CD4-positive, alpha-beta T cell (primary cell): ENCODE measurements at regions not wholly inside any gene's neighbourhood (a gene's known extent, or its start where the extent isn't known, plus 50 kb on each side); places are given as distances from the start of the nearest gene placed in this dataset.

Source experiments
- ATAC-seq: fragments of 200-7000 bp; cut with Tn5 transposase; one replicate; pipeline ENCODE4 v1.10.0; 2022; ENCODE audit warnings: mild to moderate bottlenecking; ENCODE audit not compliant: poor library complexity
- CTCF ChIA-PET: fragments of 350-600 bp; sonication (Branson Sonifier 250); formaldehyde crosslinking; loops from one replicate; lab custom pipeline; 2021; ENCODE audit warnings: antibody characterized with exemption, inconsistent platforms; lab: Charles Lee
- POLR2A ChIA-PET: fragments of 350-600 bp; sonication (Branson Sonifier 250); formaldehyde crosslinking; loops from one replicate; lab custom pipeline; 2021; ENCODE audit warnings: antibody characterized with exemption, inconsistent platforms; lab: Charles Lee
- DNase-seq, 14 experiments: peaks; one replicate each; pipeline ENCODE4 v3.0.0-alpha.2; 2013 to 2020; ENCODE audit warnings: mixed read lengths in 2 of 14
- H3K27ac ChIP-seq, 2 donors: one replicate each; pipeline versions ENCODE4 v1.5.1 to v1.7.0; 2013; ENCODE audit warnings: low read length in 2 of 2, low read depth in 1 of 2, mild to moderate bottlenecking in 1 of 2
- H3K27me3 ChIP-seq, 2 experiments: 1 replicate in 1 of 2; 2 replicates in 1 of 2; pipeline versions ENCODE4 v1.6.1 to v1.7.0; 2013; ENCODE audit warnings: low read length in 2 of 2, control low read depth in 1 of 2, mild to moderate bottlenecking in 1 of 2, moderate library complexity in 1 of 2; ENCODE audit not compliant: insufficient read depth in 2 of 2, control insufficient read depth in 1 of 2
- H3K36me3 ChIP-seq: one replicate; pipeline ENCODE4 v1.6.1; 2013; ENCODE audit warnings: low read length, control low read depth; ENCODE audit not compliant: insufficient read depth
- H3K4me1 ChIP-seq: one replicate; pipeline ENCODE4 v1.6.1; 2013; ENCODE audit warnings: low read length, control low read depth; ENCODE audit not compliant: insufficient read depth
- H3K4me3 ChIP-seq: one replicate; pipeline ENCODE4 v1.5.1; 2013; ENCODE audit warnings: mild to moderate bottlenecking, low read length, moderate library complexity
- H3K9me3 ChIP-seq, 2 experiments: 1 replicate in 1 of 2; 2 replicates in 1 of 2; pipeline versions ENCODE4 v1.6.1 to v1.7.0; 2013; ENCODE audit warnings: low read length in 2 of 2, mild to moderate bottlenecking in 2 of 2, control low read depth in 1 of 2, moderate library complexity in 1 of 2; ENCODE audit not compliant: control insufficient read depth in 1 of 2, insufficient read depth in 1 of 2
- H3K27ac Mint-ChIP-seq: one replicate; pipeline ENCODE4 v1.8.0; 2020; ENCODE audit warnings: mixed read lengths
- H3K27me3 Mint-ChIP-seq: one replicate; pipeline ENCODE4 v1.8.0; 2021; ENCODE audit warnings: mixed read lengths
- H3K36me3 Mint-ChIP-seq: one replicate; pipeline ENCODE4 v1.8.0; 2021; ENCODE audit warnings: low read depth, mixed read lengths
- H3K4me1 Mint-ChIP-seq: one replicate; pipeline ENCODE4 v1.8.0; 2021; ENCODE audit warnings: low read depth, mixed read lengths
- H3K4me3 Mint-ChIP-seq: one replicate; pipeline ENCODE4 v1.8.0; 2020; ENCODE audit warnings: mild to moderate bottlenecking, mixed read lengths
- H3K9me3 Mint-ChIP-seq: one replicate; pipeline ENCODE4 v1.8.0; 2020; ENCODE audit warnings: mixed read lengths
- CTCF ChIP-seq: fragments of 200-600 bp; IDR thresholded peaks from one replicate; pipeline ENCODE4 v1.8.0; 2022; ENCODE audit warnings: antibody characterized with exemption, mild to moderate bottlenecking
- intact Hi-C, 2 experiments: fragments of 100-400 bp; cut with DNase I in 1 of 2; cut with micrococcal nuclease in 1 of 2; formaldehyde crosslinking; loops; one replicate each; pipeline versions ENCODE4 v1.15.1 to v1.9.0; 2023 to 2025; cut with DNase I, micrococcal nuclease

GRCh38 chr9:7340451-7340850 lies 459.1 kb downstream of the DMAC1 start:
- Mint-ChIP-seq H3K27me3 (peaks cover 16% of the 10 kb centered on the region), H3K27ac (no peak overlapping the region), H3K4me1 (no peaks in the 10 kb centered on the region), H3K36me3 (no peaks in the 10 kb centered on the region), H3K4me3 (no peak overlapping the region), H3K9me3 (no peaks in the 10 kb centered on the region)
- no peak for TF ChIP-seq CTCF
- intact Hi-C loops, result no loop called here
- no peaks in the 10 kb centered on the region for H3K4me1 ChIP-seq
- POLR2A ChIA-PET, result no interaction called here
- peaks cover 0 to 2% of the 10 kb centered on the region in 2 experiments for H3K27me3 ChIP-seq
- no peaks in the 10 kb centered on the region for H3K9me3 ChIP-seq
- ATAC-seq, result no peak
- CTCF ChIA-PET, result no interaction called here
- H3K27ac ChIP-seq, result no peak overlapping the region
- no peak overlapping the region for H3K4me3 ChIP-seq
- DNase-seq, result no peak
- no peaks in the 10 kb centered on the region for H3K36me3 ChIP-seq

GRCh38 chr9:7338586-7339281 lies 460.8 kb downstream of the DMAC1 start:
- intact Hi-C loops, result no loop called here
- Histone ChIP-seq H3K27me3 (peaks cover 0 to 2% of the 10 kb centered on the region in 2 experiments), H3K9me3 (no peaks in the 10 kb centered on the region), H3K36me3 (no peaks in the 10 kb centered on the region), H3K27ac (no peak overlapping the region), H3K4me1 (no peaks in the 10 kb centered on the region), H3K4me3 (no peak overlapping the region)
- no peak for TF ChIP-seq CTCF
- DNase-seq (no peak), ATAC-seq (no peak)
- H3K27me3 Mint-ChIP-seq, result peaks cover 9% of the 10 kb centered on the region
- CTCF ChIA-PET, result no interaction called here
- H3K4me1 Mint-ChIP-seq, result no peaks in the 10 kb centered on the region
- H3K36me3 Mint-ChIP-seq, result no peaks in the 10 kb centered on the region
- H3K27ac Mint-ChIP-seq, result no peak overlapping the region
- H3K9me3 Mint-ChIP-seq, result no peaks in the 10 kb centered on the region
- H3K4me3 Mint-ChIP-seq, result no peak overlapping the region
- POLR2A ChIA-PET, result no interaction called here

- Mint-ChIP-seq H3K4me3 (no peak overlapping the region), H3K27me3 (peaks cover 4% of the 10 kb centered on the region), H3K9me3 (no peaks in the 10 kb centered on the region), H3K4me1 (no peaks in the 10 kb centered on the region), H3K36me3 (no peaks in the 10 kb centered on the region), H3K27ac (no peak overlapping the region)
- no peaks in the 10 kb centered on the region for H3K36me3 ChIP-seq
- H3K4me1 ChIP-seq, result no peaks in the 10 kb centered on the region
- no peak for TF ChIP-seq CTCF
- CTCF ChIA-PET, result no interaction called here
- DNase-seq (no peak), ATAC-seq (no peak)
- no peak overlapping the region for H3K4me3 ChIP-seq
- H3K27ac ChIP-seq, result no peak overlapping the region
- H3K9me3 ChIP-seq, result no peaks in the 10 kb centered on the region
- intact Hi-C loops, result no loop called here
- POLR2A ChIA-PET, result no interaction called here
- H3K27me3 ChIP-seq, result peaks cover 0 to 2% of the 10 kb centered on the region in 2 experiments
These were observed 463.1 kb downstream of the DMAC1 start for GRCh38 chr9:7336356-7337065.
